Large intestine (tissue), 3 donors: ENCODE measurements at regions not wholly inside any gene's neighbourhood (a gene's known extent, or its start where the extent isn't known, plus 50 kb on each side); places are given as distances from the start of the nearest gene placed in this dataset.

ENCODE experiments used
- DNase-seq, 2 donors: peaks; one replicate each; pipeline versions ENCODE4 v3.0.0 to v3.0.0-alpha.2; 2013
- H3K27ac ChIP-seq: one replicate; pipeline ENCODE4 v1.5.1; 2013; ENCODE audit warnings: low read length
- H3K27me3 ChIP-seq: 2 replicates; pipeline ENCODE4 v1.6.1; 2013; ENCODE audit warnings: low read length; ENCODE audit not compliant: control insufficient read depth, insufficient read depth
- H3K36me3 ChIP-seq: 2 replicates; pipeline ENCODE4 v1.6.1; 2013; ENCODE audit warnings: low read length; ENCODE audit not compliant: control insufficient read depth, insufficient read depth
- H3K4me1 ChIP-seq: one replicate; pipeline ENCODE4 v1.6.1; 2013; ENCODE audit warnings: low read length; ENCODE audit not compliant: control insufficient read depth, insufficient read depth
- H3K4me3 ChIP-seq: one replicate; pipeline ENCODE4 v1.5.1; 2013; ENCODE audit warnings: low read length
- H3K9me3 ChIP-seq: one replicate; pipeline ENCODE4 v1.6.1; 2013; ENCODE audit warnings: mild to moderate bottlenecking, low read depth, low read length, moderate library complexity; ENCODE audit not compliant: control insufficient read depth
- whole genome bisulfite sequencing: methylation state at CpG from one replicate; pipeline ENCODE4 v1.1.5; 2013; ENCODE audit warnings: low lambda C conversion rate; ENCODE audit not compliant: insufficient coverage; 5-methylcytosine and 5-hydroxymethylcytosine counted together

- no peak for DNase-seq
- H3K27me3 ChIP-seq = peaks cover 3% of the 10 kb centered on the region
- H3K27ac ChIP-seq = no peak overlapping the region
- H3K4me1 ChIP-seq = no peaks in the 10 kb centered on the region
- WGBS = 83% methylated on average over 3 of the region's 9 CpGs
- no peaks in the 10 kb centered on the region for H3K9me3 ChIP-seq
- H3K4me3 ChIP-seq = no peak overlapping the region
- no peaks in the 10 kb centered on the region for H3K36me3 ChIP-seq
Observed at GRCh38 chr15:61798631-61799030, 261.6 kb downstream of the VPS13C start.

GRCh38 chr15:61796056-61796455 lies 264.2 kb downstream of the VPS13C start:
- no peaks in the 10 kb centered on the region for H3K27me3 ChIP-seq
- H3K4me3 ChIP-seq = no peak overlapping the region
- no peaks in the 10 kb centered on the region for H3K36me3 ChIP-seq
- DNase-seq = no peak
- no peaks in the 10 kb centered on the region for H3K4me1 ChIP-seq
- H3K27ac ChIP-seq = no peak overlapping the region
- no CpG with 5 or more reads among the region's 3 CpGs for WGBS
- H3K9me3 ChIP-seq = no peaks in the 10 kb centered on the region

- H3K4me1 ChIP-seq = no peaks in the 10 kb centered on the region
- no peaks in the 10 kb centered on the region for H3K9me3 ChIP-seq
- WGBS = 63% methylated on average over 1 of the region's 1 CpG
- no peak overlapping the region for H3K4me3 ChIP-seq
- H3K27me3 ChIP-seq = no peaks in the 10 kb centered on the region
- H3K36me3 ChIP-seq = no peaks in the 10 kb centered on the region
- no peak for DNase-seq
- H3K27ac ChIP-seq = no peak overlapping the region
Observed at GRCh38 chr15:61794881-61795280, 265.4 kb downstream of the VPS13C start.

DNA sequence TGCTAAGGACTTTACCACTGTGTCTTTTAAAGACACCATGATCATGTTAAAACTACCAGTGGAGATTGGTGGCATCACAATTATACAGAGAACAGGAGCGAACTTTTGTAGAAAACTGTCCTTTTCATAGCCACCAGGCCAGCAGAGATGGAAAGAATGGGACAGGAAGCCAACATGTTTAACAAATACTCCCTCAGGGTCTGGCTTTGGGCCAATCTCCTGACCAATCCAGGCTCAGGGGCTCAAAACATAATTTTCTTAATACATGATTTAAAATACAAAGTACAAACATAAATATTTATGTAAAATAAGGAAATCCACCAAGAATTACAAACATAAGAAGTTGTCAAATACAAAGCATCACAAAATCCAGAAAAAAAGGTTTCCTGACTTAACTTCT lies 266.0 kb downstream of the VPS13C start:
- Histone ChIP-seq H3K27me3 (no peaks in the 10 kb centered on the region), H3K4me3 (no peak overlapping the region), H3K4me1 (no peaks in the 10 kb centered on the region), H3K27ac (no peak overlapping the region), H3K9me3 (no peaks in the 10 kb centered on the region), H3K36me3 (no peaks in the 10 kb centered on the region)
- DNase-seq = no peak
- no CpG with 5 or more reads among the region's 1 CpG for WGBS

DNA sequence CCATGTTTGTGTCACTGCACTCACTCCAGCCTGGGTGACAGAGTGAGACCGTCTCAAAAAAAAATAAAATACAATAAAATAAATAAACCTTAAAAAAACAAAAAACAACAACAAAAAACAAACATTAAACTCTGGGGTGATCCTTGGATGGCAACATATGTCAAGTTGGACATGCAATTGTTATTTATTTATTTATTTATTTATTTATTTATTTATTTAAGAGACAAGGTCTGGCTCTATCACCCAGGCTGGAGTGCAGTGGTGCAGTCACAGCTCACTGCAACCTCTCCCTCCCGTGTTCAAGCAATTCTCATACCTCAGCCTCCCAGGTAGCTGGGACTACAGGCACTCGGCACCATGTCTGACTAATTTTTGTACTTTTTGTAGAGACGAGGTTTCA lies 275.5 kb downstream of the VPS13C start:
- no peaks in the 10 kb centered on the region for H3K9me3 ChIP-seq
- peaks cover 2% of the 10 kb centered on the region for H3K27me3 ChIP-seq
- no peak overlapping the region for H3K27ac ChIP-seq
- no peaks in the 10 kb centered on the region for H3K4me1 ChIP-seq
- H3K36me3 ChIP-seq = no peaks in the 10 kb centered on the region
- no peak overlapping the region for H3K4me3 ChIP-seq
- no peak for DNase-seq
- no CpG with 5 or more reads among the region's 4 CpGs for WGBS

GRCh38 chr15:61780278-61780980 lies 279.8 kb downstream of the VPS13C start:
- no peak for DNase-seq
- Histone ChIP-seq H3K36me3 (no peaks in the 10 kb centered on the region), H3K27me3 (peaks cover 8% of the 10 kb centered on the region), H3K4me1 (no peaks in the 10 kb centered on the region), H3K9me3 (no peaks in the 10 kb centered on the region), H3K27ac (no peak overlapping the region), H3K4me3 (no peak overlapping the region)
- 80% methylated on average over 1 of the region's 8 CpGs for WGBS

DNA sequence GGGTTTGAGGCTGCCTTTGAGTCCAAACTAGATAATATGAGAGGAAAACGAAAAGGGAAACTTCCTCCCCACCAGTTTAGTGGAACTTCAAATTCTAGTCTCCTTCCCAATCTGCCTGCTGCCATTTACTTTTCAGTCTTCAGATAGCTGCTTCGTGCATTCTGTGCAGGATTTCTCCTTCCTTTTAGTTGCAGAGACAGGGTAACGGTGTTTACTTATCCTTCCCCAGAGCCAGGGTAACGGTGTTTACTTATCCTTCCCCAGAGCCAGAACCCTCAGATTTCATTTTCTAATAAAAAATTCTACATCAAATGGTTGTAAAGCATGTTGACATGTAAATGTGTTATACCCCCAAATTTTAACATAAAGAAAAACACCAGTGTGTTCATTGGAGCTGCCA lies 282.6 kb downstream of the VPS13C start:
- WGBS = 0% methylated on average over 1 of the region's 4 CpGs
- H3K4me3 ChIP-seq = no peak overlapping the region
- no peak for DNase-seq
- no peaks in the 10 kb centered on the region for H3K9me3 ChIP-seq
- H3K27me3 ChIP-seq = peaks cover 8% of the 10 kb centered on the region
- H3K27ac ChIP-seq = no peak overlapping the region
- H3K36me3 ChIP-seq = no peaks in the 10 kb centered on the region
- H3K4me1 ChIP-seq = no peaks in the 10 kb centered on the region

DNA sequence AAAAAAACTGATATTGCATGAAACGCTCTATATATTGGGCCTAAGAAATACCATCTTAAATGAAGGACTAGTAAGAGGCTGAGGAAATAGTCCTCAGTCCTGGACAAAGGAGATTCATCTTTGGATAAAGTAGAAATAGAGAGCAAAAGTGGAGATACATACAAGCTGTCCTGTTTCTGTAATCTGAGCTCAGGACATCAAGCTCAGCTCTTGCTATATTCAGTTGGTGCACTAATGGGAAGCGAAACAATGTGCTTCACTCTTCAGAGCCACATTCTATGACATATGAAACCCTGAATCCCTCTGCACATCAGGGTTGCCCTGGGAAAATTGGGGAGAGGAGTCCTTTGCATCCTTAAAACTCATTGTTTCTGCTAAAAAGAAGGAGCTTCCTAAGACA lies 290.7 kb downstream of the VPS13C start:
- H3K27ac ChIP-seq = no peak overlapping the region
- H3K36me3 ChIP-seq = no peaks in the 10 kb centered on the region
- no peaks in the 10 kb centered on the region for H3K9me3 ChIP-seq
- no peak overlapping the region for H3K4me3 ChIP-seq
- 100% methylated on average over 1 of the region's 2 CpGs for WGBS
- no peaks in the 10 kb centered on the region for H3K4me1 ChIP-seq
- H3K27me3 ChIP-seq = no peaks in the 10 kb centered on the region
- no peak for DNase-seq

DNA sequence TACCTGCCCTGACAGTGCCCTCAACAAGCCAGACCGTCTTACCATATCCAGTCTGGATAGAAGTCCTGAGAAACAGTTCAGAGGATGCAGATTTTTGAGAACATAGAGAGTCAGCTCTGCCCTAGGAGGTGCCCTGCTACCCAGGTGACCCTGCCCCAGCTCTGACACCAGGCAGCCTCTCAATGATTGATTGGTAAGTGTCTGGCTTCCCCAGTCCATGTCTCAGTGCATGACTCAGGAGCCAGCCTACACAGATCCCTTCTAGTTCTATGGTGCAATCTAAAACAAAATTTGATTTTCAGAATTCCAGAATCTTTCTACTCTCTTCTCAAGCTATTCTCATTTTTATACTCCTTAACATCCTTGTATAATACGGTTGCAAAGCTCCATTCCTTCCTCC lies 292.1 kb downstream of the VPS13C start:
- DNase-seq = no peak
- Histone ChIP-seq H3K4me1 (no peaks in the 10 kb centered on the region), H3K36me3 (no peaks in the 10 kb centered on the region), H3K27me3 (no peaks in the 10 kb centered on the region), H3K9me3 (no peaks in the 10 kb centered on the region), H3K27ac (no peak overlapping the region), H3K4me3 (no peak overlapping the region)
- WGBS = 67% methylated on average over 1 of the region's 2 CpGs

DNA sequence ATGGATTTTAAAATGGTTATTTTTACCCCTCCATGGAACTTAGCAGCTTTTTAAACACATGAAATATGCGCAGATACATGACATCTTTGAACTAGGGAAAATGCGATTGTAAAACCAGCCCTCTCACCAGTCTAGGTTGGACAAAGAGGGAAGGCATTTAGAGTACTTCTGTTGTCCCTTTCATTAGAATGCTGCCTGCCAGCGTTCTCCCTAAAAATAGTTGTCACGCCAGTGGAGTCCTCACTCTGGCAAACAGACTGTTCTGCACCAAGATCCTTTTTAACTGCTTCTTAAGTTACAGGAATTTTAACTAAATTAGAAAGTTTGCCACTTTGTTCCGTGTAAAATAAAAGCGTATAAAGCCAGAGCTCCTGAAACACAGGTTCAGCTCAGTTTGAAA lies 295.3 kb downstream of the VPS13C start:
- 50% methylated on average over 2 of the region's 6 CpGs for WGBS

DNA sequence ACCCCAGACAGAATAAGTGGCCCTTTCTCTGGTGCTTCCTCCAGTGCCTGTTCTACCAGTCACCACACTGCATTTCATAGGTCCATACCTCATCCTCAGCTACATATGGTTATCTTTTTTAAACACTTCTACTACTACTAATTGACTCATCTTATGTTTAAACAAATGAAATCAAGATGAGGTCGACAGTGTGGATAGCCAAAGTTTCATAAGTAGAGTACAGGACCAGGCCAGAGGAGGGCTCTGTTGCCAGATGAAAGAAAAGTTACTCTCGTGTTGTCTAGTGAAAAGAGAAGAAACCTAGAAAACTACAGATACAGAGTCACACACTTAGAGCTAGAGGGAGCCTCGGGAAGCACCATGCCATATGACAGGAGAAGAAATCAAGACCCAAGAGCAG lies 296.1 kb downstream of the VPS13C start:
- Histone ChIP-seq H3K4me1 (no peaks in the 10 kb centered on the region), H3K36me3 (no peaks in the 10 kb centered on the region), H3K27ac (no peak overlapping the region), H3K9me3 (no peaks in the 10 kb centered on the region), H3K4me3 (no peak overlapping the region), H3K27me3 (no peaks in the 10 kb centered on the region)
- 57% methylated on average over 1 of the region's 3 CpGs for WGBS
- DNase-seq = no peak

More for the DNA sequence above, 295.3 kb downstream of the VPS13C start:
- DNase-seq = no peak
- Histone ChIP-seq H3K27me3 (no peaks in the 10 kb centered on the region), H3K9me3 (no peaks in the 10 kb centered on the region), H3K4me3 (no peak overlapping the region), H3K4me1 (no peaks in the 10 kb centered on the region), H3K27ac (no peak overlapping the region), H3K36me3 (no peaks in the 10 kb centered on the region)
